ENCODE measurements at regions not wholly inside any gene's neighbourhood (a gene's known extent, or its start where the extent isn't known, plus 50 kb on each side); places are given as distances from the start of the nearest gene placed in this dataset.

DNA sequence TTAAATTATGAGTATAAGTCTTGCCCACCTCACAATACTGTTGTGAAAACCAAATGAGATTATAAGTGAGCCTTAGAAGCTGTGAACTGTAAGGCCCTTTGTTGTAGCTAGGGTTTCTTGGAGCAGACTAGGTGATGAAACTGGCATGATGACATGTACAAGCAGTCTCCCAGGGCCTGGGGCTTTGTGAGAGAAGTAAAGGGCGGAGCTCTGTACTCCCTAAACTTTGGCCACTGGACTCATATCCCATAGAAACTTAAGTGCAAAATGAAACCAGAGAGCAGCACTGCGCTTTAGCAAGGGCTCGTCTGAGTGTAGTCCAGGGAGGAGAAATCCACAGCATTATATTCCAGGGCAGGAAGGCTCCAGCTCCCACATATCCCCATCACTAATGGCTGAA lies 385.6 kb upstream of the FGF16 start:
- no peak overlapping the region for H3K9ac ChIP-seq (ENCODE audit: low read depth in 1 of 2, low read length in 2 of 2)
- no peaks in the 10 kb centered on the region for H3K27me3 ChIP-seq (ENCODE audit: control insufficient read depth in 4 of 4, insufficient read depth in 4 of 4, low read length in 3 of 4)
- WGBS: 89% methylated on average over 3 of the region's 3 CpGs
- no peak for DNase-seq (ENCODE audit: low spot score)
- no peak overlapping the region for H3K27ac ChIP-seq (ENCODE audit: low read depth in 1 of 2, low read length in 2 of 2)
- no peak overlapping the region for H3K4me3 ChIP-seq (ENCODE audit: low read depth in 1 of 3, low read length in 3 of 3)
- H3K4me1 ChIP-seq (ENCODE audit: control insufficient read depth in 4 of 4, insufficient read depth in 4 of 4, low read length in 3 of 4): no peaks in the 10 kb centered on the region
- TF ChIP-seq REST (IDR thresholded peaks at IDR 0.05) (no peak), HNF4A (conservative IDR thresholded peaks at IDR 0.05) (no peak), FOXA2 (IDR thresholded peaks at IDR 0.05) (no peak), NR2F2 (IDR thresholded peaks at IDR 0.05) (no peak), FOXA1 (IDR thresholded peaks at IDR 0.05) (no peak), RAD21 (IDR thresholded peaks at IDR 0.05) (no peak), TAF1 (conservative IDR thresholded peaks at IDR 0.05) (no peak), MAX (IDR thresholded peaks at IDR 0.05) (no peak), HNF4G (IDR thresholded peaks at IDR 0.05) (no peak), YY1 (IDR thresholded peaks at IDR 0.05) (no peak), SP1 (IDR thresholded peaks at IDR 0.05) (no peak), RXRA (IDR thresholded peaks at IDR 0.05) (no peak), JUND (IDR thresholded peaks at IDR 0.05) (no peak), EGR1 (IDR thresholded peaks at IDR 0.05; ENCODE audit: low read depth in 2 of 2) (no peak), ATF3 (IDR thresholded peaks at IDR 0.05) (no peak), GABPA (IDR thresholded peaks at IDR 0.05 in 1 of 2, conservative IDR thresholded peaks at IDR 0.05 in 1 of 2) (no peak)
- TF ChIP-seq, protein P1, sequence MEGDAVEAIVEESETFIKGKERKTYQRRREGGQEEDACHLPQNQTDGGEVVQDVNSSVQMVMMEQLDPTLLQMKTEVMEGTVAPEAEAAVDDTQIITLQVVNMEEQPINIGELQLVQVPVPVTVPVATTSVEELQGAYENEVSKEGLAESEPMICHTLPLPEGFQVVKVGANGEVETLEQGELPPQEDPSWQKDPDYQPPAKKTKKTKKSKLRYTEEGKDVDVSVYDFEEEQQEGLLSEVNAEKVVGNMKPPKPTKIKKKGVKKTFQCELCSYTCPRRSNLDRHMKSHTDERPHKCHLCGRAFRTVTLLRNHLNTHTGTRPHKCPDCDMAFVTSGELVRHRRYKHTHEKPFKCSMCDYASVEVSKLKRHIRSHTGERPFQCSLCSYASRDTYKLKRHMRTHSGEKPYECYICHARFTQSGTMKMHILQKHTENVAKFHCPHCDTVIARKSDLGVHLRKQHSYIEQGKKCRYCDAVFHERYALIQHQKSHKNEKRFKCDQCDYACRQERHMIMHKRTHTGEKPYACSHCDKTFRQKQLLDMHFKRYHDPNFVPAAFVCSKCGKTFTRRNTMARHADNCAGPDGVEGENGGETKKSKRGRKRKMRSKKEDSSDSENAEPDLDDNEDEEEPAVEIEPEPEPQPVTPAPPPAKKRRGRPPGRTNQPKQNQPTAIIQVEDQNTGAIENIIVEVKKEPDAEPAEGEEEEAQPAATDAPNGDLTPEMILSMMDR (IDR thresholded peaks at IDR 0.05; ENCODE audit: low read depth, low read length, missing input control): no peak
- TF ChIP-seq, protein P2, sequence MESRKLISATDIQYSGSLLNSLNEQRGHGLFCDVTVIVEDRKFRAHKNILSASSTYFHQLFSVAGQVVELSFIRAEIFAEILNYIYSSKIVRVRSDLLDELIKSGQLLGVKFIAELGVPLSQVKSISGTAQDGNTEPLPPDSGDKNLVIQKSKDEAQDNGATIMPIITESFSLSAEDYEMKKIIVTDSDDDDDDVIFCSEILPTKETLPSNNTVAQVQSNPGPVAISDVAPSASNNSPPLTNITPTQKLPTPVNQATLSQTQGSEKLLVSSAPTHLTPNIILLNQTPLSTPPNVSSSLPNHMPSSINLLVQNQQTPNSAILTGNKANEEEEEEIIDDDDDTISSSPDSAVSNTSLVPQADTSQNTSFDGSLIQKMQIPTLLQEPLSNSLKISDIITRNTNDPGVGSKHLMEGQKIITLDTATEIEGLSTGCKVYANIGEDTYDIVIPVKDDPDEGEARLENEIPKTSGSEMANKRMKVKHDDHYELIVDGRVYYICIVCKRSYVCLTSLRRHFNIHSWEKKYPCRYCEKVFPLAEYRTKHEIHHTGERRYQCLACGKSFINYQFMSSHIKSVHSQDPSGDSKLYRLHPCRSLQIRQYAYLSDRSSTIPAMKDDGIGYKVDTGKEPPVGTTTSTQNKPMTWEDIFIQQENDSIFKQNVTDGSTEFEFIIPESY (IDR thresholded peaks at IDR 0.05): no peak
- peaks cover 0 to 4% (median under 1%) of the 10 kb centered on the region in 4 donors for H3K9me3 ChIP-seq (ENCODE audit: control insufficient read depth in 4 of 4, low read length in 3 of 4)
- H3K36me3 ChIP-seq (ENCODE audit: control insufficient read depth in 4 of 4, insufficient read depth in 3 of 4, low read depth in 1 of 4, low read length in 3 of 4): no peaks in the 10 kb centered on the region

Measured in liver (tissue), 8 donors.